ENCODE measurements at regions not wholly inside any gene's neighbourhood (a gene's known extent, or its start where the extent isn't known, plus 50 kb on each side); places are given as distances from the start of the nearest gene placed in this dataset.

DNA sequence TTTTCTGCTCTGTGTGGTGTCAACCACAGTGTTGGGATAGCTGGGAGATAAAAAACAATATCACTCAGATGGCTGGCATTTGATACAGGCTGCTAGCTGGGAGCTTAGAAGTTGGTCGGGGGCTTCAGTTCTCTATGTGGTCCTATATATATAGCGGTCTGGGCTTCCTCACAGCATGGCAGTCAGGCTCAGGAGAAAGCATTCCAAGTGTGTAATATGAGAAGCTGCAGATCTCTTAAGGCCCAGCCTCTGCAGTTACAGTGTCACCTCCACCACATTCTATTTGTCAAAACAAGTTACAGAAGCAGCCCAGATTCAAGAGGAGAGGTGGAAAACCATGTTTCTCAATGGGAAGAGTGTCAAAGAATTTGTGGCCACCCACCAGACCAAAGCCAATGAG lies 108.1 kb upstream of the NIPBL start:
- FAIRE-seq (no peak), DNase-seq (no peak), ATAC-seq (no peak)
- Histone ChIP-seq H3K4me1 (no peaks in the 10 kb centered on the region), H3K27me3 (no peaks in the 10 kb centered on the region), H3K9me3 (no peaks in the 10 kb centered on the region), H3K27ac (no peak overlapping the region), H3K4me3 (no peak overlapping the region), H3K36me3 (no peaks in the 10 kb centered on the region)
- intact Hi-C loops (cut with DNase I) = no loop called here
- TF ChIP-seq, protein P1, sequence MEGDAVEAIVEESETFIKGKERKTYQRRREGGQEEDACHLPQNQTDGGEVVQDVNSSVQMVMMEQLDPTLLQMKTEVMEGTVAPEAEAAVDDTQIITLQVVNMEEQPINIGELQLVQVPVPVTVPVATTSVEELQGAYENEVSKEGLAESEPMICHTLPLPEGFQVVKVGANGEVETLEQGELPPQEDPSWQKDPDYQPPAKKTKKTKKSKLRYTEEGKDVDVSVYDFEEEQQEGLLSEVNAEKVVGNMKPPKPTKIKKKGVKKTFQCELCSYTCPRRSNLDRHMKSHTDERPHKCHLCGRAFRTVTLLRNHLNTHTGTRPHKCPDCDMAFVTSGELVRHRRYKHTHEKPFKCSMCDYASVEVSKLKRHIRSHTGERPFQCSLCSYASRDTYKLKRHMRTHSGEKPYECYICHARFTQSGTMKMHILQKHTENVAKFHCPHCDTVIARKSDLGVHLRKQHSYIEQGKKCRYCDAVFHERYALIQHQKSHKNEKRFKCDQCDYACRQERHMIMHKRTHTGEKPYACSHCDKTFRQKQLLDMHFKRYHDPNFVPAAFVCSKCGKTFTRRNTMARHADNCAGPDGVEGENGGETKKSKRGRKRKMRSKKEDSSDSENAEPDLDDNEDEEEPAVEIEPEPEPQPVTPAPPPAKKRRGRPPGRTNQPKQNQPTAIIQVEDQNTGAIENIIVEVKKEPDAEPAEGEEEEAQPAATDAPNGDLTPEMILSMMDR (IDR thresholded peaks at IDR 0.05) = no peak
- WGBS, 2 donors = 86 to 88% methylated on average over 2 of the region's 2 CpGs

DNA sequence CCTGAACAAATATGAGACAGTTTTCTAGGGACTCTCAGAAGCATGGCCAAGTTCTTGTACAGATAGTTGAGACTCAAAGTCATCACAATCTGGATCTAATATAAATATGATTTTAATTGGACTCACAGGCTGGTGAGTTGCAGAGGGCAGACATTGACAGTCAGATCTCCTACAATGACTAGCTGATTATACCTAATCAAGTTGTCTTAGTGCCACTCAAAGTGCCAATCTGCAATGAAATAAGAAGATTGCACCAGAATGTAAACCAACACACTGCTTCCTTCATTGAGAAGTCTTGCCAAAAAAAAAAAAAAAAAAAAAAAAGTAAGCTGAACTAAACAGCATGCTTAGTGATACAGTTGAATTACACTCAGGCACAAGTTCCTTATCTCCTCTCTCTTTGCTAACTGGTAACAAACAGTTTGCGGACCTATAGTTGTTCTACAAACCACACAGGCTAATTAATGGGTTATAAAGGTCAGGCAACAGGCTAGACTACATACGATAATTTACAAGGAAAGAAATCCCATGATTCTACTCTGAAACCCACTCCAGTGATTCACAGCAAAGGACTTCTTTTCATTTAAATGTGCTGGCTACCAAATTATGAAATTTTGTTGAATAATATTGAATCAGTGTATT lies 107.3 kb upstream of the NIPBL start:
- DNase-seq (no peak), ATAC-seq (peak in 1 of 4 donors; percentile 29), FAIRE-seq (no peak)
- Histone ChIP-seq H3K27me3 (no peaks in the 10 kb centered on the region), H3K4me3 (no peak overlapping the region), H3K9me3 (no peaks in the 10 kb centered on the region), H3K27ac (no peak overlapping the region), H3K36me3 (no peaks in the 10 kb centered on the region), H3K4me1 (no peaks in the 10 kb centered on the region)
- TF ChIP-seq, protein P1 (IDR thresholded peaks at IDR 0.05) = no peak
- intact Hi-C loops (cut with DNase I) = no loop called here
- 26 to 29% methylated on average over 2 of the region's 2 CpGs for WGBS, 2 donors

DNA sequence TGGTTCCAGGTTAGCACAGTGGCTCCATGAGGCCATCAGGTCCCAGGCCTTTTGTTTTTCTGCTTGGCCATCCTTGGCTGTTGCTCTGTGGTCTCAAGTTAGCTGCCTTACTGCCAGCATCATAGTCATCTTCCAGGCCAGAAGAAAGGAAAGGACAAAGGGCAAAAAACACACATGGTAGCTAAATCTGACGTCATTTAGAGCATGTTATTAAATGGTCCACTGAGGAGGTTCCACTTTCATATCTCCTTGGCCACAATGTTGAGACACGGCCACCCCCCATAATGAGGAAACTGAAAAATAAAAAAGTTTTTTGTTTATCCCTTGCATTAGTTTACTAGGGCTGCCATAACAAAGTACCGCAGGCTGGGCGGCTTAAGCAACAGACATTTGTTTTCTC lies 106.4 kb upstream of the NIPBL start:
- no peaks in the 10 kb centered on the region for H3K9me3 ChIP-seq
- intact Hi-C loops (cut with DNase I) = no loop called here
- no peaks in the 10 kb centered on the region for H3K4me1 ChIP-seq
- FAIRE-seq = no peak
- no peaks in the 10 kb centered on the region for H3K27me3 ChIP-seq
- H3K36me3 ChIP-seq = no peaks in the 10 kb centered on the region
- WGBS, 2 donors = 87 to 88% methylated on average over 4 of the region's 4 CpGs
- no peak overlapping the region for H3K27ac ChIP-seq
- H3K4me3 ChIP-seq = no peak overlapping the region
- TF ChIP-seq, protein P1 (IDR thresholded peaks at IDR 0.05) = no peak
- ATAC-seq = no peak
- no peak for DNase-seq

GRCh38 chr5:36772276-36773140 lies 104.1 kb upstream of the NIPBL start:
- Histone ChIP-seq H3K4me1 (no peaks in the 10 kb centered on the region), H3K27me3 (no peaks in the 10 kb centered on the region), H3K27ac (no peak overlapping the region), H3K36me3 (no peaks in the 10 kb centered on the region), H3K9me3 (no peaks in the 10 kb centered on the region), H3K4me3 (no peak overlapping the region)
- TF ChIP-seq, protein P1 (IDR thresholded peaks at IDR 0.05) = no peak
- intact Hi-C loops (cut with DNase I) = no loop called here
- ATAC-seq (no peak), DNase-seq (no peak), FAIRE-seq (no peak)
- 66 to 74% methylated on average over 3 of the region's 3 CpGs for WGBS, 2 donors

Measured in pancreas (tissue), 10 donors.